Activated naive CD8-positive, alpha-beta T cell treated with anti-CD3 and anti-CD28 coated beads, Interleukin-2, amount 10 ng/mL, durations not matched to agents 7 days and 5 days (primary cell): ENCODE measurements at regions not wholly inside any gene's neighbourhood (a gene's known extent, or its start where the extent isn't known, plus 50 kb on each side); places are given as distances from the start of the nearest gene placed in this dataset.

ENCODE experiments used
- ATAC-seq: fragments of 150-1000 bp; cut with Tn5 transposase; one replicate; pipeline ENCODE4 v1.10.0; 2021; ENCODE audit warnings: low read depth, moderate library complexity
- POLR2A ChIA-PET: fragments of 350-600 bp; sonication (Branson Sonifier 250); formaldehyde crosslinking; loops from one replicate; lab custom pipeline; 2021; ENCODE audit warnings: antibody characterized with exemption; lab: Charles Lee
- DNase-seq: peaks from one replicate; pipeline ENCODE4 v3.0.0; 2021
- H3K27ac Mint-ChIP-seq: one replicate; pipeline ENCODE4 v1.8.0; 2022; ENCODE audit warnings: mild to moderate bottlenecking, mixed read lengths
- H3K27me3 Mint-ChIP-seq: one replicate; pipeline ENCODE4 v1.8.0; 2022; ENCODE audit warnings: mild to moderate bottlenecking, moderate library complexity, mixed read lengths
- H3K36me3 Mint-ChIP-seq: one replicate; pipeline ENCODE4 v1.8.0; 2021; ENCODE audit warnings: mild to moderate bottlenecking, mixed read lengths
- H3K4me1 Mint-ChIP-seq: one replicate; pipeline ENCODE4 v1.8.0; 2021; ENCODE audit warnings: mixed read lengths
- H3K4me3 Mint-ChIP-seq: one replicate; pipeline ENCODE4 v1.8.0; 2022; ENCODE audit warnings: mild to moderate bottlenecking, moderate library complexity, mixed read lengths
- H3K9me3 Mint-ChIP-seq: one replicate; pipeline ENCODE4 v1.8.0; 2021; ENCODE audit warnings: mixed read lengths

GRCh38 chr1:14451217-14451616 is 147.3 kb upstream of the KAZN start:
- H3K4me3 Mint-ChIP-seq = no peak overlapping the region
- no peaks in the 10 kb centered on the region for H3K4me1 Mint-ChIP-seq
- POLR2A ChIA-PET = no interaction called here
- H3K27me3 Mint-ChIP-seq = peaks cover 2% of the 10 kb centered on the region
- DNase-seq (no peak), ATAC-seq (no peak)
- no peaks in the 10 kb centered on the region for H3K9me3 Mint-ChIP-seq
- no peaks in the 10 kb centered on the region for H3K36me3 Mint-ChIP-seq
- H3K27ac Mint-ChIP-seq = no peak overlapping the region

- ATAC-seq (no peak), DNase-seq (no peak)
- no peaks in the 10 kb centered on the region for H3K4me1 Mint-ChIP-seq
- no peak overlapping the region for H3K4me3 Mint-ChIP-seq
- no peak overlapping the region for H3K27ac Mint-ChIP-seq
- POLR2A ChIA-PET = no interaction called here
- peaks cover 2% of the 10 kb centered on the region for H3K27me3 Mint-ChIP-seq
- H3K36me3 Mint-ChIP-seq = no peaks in the 10 kb centered on the region
- no peaks in the 10 kb centered on the region for H3K9me3 Mint-ChIP-seq
Measured at GRCh38 chr1:14452551-14452950, 145.9 kb upstream of the KAZN start.

DNA sequence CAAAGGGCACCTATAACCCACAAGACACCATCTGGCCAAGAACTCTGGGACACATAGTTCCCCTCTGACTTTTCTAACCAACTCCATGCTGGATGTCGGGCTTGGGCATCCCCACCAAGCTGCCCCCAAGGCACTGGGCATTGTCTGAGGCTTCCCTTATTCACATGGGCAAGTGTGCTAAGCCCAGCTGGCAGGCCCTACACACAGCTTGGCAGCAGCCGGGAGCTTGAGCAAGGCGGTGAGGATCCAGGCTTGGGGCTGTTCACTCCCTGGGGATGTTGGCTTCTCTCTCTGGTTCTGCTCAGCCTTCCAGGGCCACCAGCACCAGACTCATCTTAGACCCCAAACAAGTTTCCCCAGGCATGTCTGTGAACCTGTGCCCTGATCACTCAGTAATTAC is 138.3 kb upstream of the KAZN start:
- Mint-ChIP-seq H3K4me1 (no peaks in the 10 kb centered on the region), H3K36me3 (no peaks in the 10 kb centered on the region), H3K4me3 (no peak overlapping the region), H3K27me3 (no peaks in the 10 kb centered on the region), H3K9me3 (no peaks in the 10 kb centered on the region), H3K27ac (no peak overlapping the region)
- POLR2A ChIA-PET = no interaction called here
- ATAC-seq (no peak), DNase-seq (no peak)

GRCh38 chr1:14462851-14463250 is 135.6 kb upstream of the KAZN start:
- Mint-ChIP-seq H3K27me3 (no peaks in the 10 kb centered on the region), H3K36me3 (no peaks in the 10 kb centered on the region), H3K9me3 (no peaks in the 10 kb centered on the region), H3K4me3 (no peak overlapping the region), H3K4me1 (no peaks in the 10 kb centered on the region), H3K27ac (no peak overlapping the region)
- ATAC-seq (no peak), DNase-seq (no peak)
- POLR2A ChIA-PET = no interaction called here

GRCh38 chr1:14466006-14466405 is 132.5 kb upstream of the KAZN start:
- DNase-seq (no peak), ATAC-seq (no peak)
- H3K27ac Mint-ChIP-seq = no peak overlapping the region
- POLR2A ChIA-PET = no interaction called here
- H3K36me3 Mint-ChIP-seq = no peaks in the 10 kb centered on the region
- H3K27me3 Mint-ChIP-seq = no peaks in the 10 kb centered on the region
- H3K4me3 Mint-ChIP-seq = no peak overlapping the region
- no peaks in the 10 kb centered on the region for H3K9me3 Mint-ChIP-seq
- H3K4me1 Mint-ChIP-seq = no peaks in the 10 kb centered on the region

- POLR2A ChIA-PET = no interaction called here
- H3K4me3 Mint-ChIP-seq = no peak overlapping the region
- H3K36me3 Mint-ChIP-seq = no peaks in the 10 kb centered on the region
- no peaks in the 10 kb centered on the region for H3K27me3 Mint-ChIP-seq
- DNase-seq (no peak), ATAC-seq (no peak)
- H3K9me3 Mint-ChIP-seq = no peaks in the 10 kb centered on the region
- H3K4me1 Mint-ChIP-seq = no peaks in the 10 kb centered on the region
- no peak overlapping the region for H3K27ac Mint-ChIP-seq
Measured at GRCh38 chr1:14467112-14467511, 131.4 kb upstream of the KAZN start.

GRCh38 chr1:14468751-14469150 is 129.7 kb upstream of the KAZN start:
- POLR2A ChIA-PET = no interaction called here
- DNase-seq (no peak), ATAC-seq (no peak)
- Mint-ChIP-seq H3K27me3 (no peaks in the 10 kb centered on the region), H3K4me1 (no peaks in the 10 kb centered on the region), H3K4me3 (no peak overlapping the region), H3K9me3 (no peaks in the 10 kb centered on the region), H3K36me3 (no peaks in the 10 kb centered on the region), H3K27ac (no peak overlapping the region)

DNA sequence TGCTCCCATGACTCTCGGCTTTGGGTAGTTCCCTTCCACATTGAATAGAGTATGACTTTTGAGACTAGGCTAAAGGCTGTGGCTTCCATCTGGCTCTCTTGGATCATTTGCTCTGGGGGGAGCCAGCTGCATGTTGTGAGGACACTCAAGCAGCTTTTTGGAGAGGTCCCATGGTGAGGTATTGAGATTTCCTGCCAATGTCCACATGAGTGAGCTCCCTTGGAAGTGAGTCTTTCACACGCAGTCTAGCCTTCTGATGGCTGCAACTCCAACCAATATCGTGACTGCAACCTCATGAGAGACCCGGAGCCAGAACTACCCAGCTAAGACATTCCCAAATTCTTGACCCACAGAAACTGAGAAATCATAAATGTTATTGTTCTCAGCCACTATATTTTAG is 127.7 kb upstream of the KAZN start:
- no peaks in the 10 kb centered on the region for H3K36me3 Mint-ChIP-seq
- H3K9me3 Mint-ChIP-seq = peaks cover 2% of the 10 kb centered on the region
- H3K27ac Mint-ChIP-seq = no peak overlapping the region
- no peak overlapping the region for H3K4me3 Mint-ChIP-seq
- DNase-seq (no peak), ATAC-seq (no peak)
- H3K4me1 Mint-ChIP-seq = no peaks in the 10 kb centered on the region
- H3K27me3 Mint-ChIP-seq = no peaks in the 10 kb centered on the region
- POLR2A ChIA-PET = no interaction called here

DNA sequence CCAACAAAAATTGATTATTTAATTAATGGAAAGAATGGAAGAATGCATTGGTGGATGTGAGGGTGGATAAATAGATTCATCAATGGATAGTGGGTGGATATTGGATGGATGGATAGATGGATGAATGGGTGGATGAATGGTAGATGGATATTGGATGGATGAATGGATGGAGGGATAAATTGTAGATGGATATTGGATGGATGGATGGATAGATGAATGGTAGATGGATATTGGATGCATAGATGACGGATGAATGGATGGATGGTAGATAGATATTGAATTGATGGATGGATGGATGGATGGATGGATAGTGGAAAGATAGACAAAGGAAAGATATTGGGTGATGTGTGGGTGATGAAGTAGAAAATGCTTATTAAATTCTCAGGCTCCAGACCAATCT is 123.6 kb upstream of the KAZN start:
- ATAC-seq = no peak
- Mint-ChIP-seq H3K27ac (no peak overlapping the region), H3K9me3 (peaks cover 2% of the 10 kb centered on the region), H3K36me3 (no peaks in the 10 kb centered on the region), H3K4me3 (no peak overlapping the region), H3K27me3 (no peaks in the 10 kb centered on the region), H3K4me1 (no peaks in the 10 kb centered on the region)
- POLR2A ChIA-PET = no interaction called here
- DNase-seq = no peak

GRCh38 chr1:14476170-14476955 is 122.1 kb upstream of the KAZN start:
- Mint-ChIP-seq H3K27ac (no peak overlapping the region), H3K4me1 (no peaks in the 10 kb centered on the region), H3K4me3 (no peak overlapping the region), H3K27me3 (no peaks in the 10 kb centered on the region), H3K36me3 (no peaks in the 10 kb centered on the region), H3K9me3 (peaks cover 2% of the 10 kb centered on the region)
- ATAC-seq = no peak
- DNase-seq = no peak
- POLR2A ChIA-PET = no interaction called here

GRCh38 chr1:14478120-14478519 is 120.4 kb upstream of the KAZN start:
- no peak for DNase-seq
- no peak overlapping the region for H3K4me3 Mint-ChIP-seq
- POLR2A ChIA-PET = no interaction called here
- no peaks in the 10 kb centered on the region for H3K27me3 Mint-ChIP-seq
- H3K36me3 Mint-ChIP-seq = no peaks in the 10 kb centered on the region
- no peak for ATAC-seq
- peaks cover 2% of the 10 kb centered on the region for H3K9me3 Mint-ChIP-seq
- H3K4me1 Mint-ChIP-seq = no peaks in the 10 kb centered on the region
- no peak overlapping the region for H3K27ac Mint-ChIP-seq

DNA sequence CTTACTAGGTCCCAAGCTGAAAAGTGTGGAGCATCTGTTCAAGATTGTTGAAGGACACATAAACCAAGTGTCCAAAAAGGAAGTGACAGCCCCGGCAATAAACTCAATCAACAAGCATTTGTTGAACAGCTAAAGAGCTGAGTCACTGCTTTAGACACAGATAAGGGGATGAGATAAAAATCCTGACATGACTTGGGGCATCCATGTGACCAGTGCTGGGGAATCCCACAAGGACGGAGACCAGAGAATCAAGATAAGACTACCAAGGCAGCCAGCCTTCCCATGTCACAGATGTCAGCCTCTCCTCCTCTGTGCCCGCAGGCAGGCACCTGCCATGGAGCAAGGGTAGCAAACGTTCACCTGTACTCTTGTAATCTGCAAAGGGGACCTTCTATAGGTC is 118.6 kb upstream of the KAZN start:
- no peaks in the 10 kb centered on the region for H3K4me1 Mint-ChIP-seq
- no peaks in the 10 kb centered on the region for H3K36me3 Mint-ChIP-seq
- no peak overlapping the region for H3K27ac Mint-ChIP-seq
- H3K4me3 Mint-ChIP-seq = no peak overlapping the region
- H3K9me3 Mint-ChIP-seq = peaks cover 1% of the 10 kb centered on the region
- DNase-seq = no peak
- H3K27me3 Mint-ChIP-seq = no peaks in the 10 kb centered on the region
- ATAC-seq = no peak
- POLR2A ChIA-PET = no interaction called here

- DNase-seq (no peak), ATAC-seq (no peak)
- no peaks in the 10 kb centered on the region for H3K4me1 Mint-ChIP-seq
- no peaks in the 10 kb centered on the region for H3K36me3 Mint-ChIP-seq
- peaks cover 6% of the 10 kb centered on the region for H3K27me3 Mint-ChIP-seq
- POLR2A ChIA-PET = no interaction called here
- no peaks in the 10 kb centered on the region for H3K9me3 Mint-ChIP-seq
- H3K4me3 Mint-ChIP-seq = no peak overlapping the region
- no peak overlapping the region for H3K27ac Mint-ChIP-seq
Measured at GRCh38 chr1:14482784-14483450, 115.6 kb upstream of the KAZN start.

GRCh38 chr1:14485285-14485684 is 113.2 kb upstream of the KAZN start:
- Mint-ChIP-seq H3K9me3 (no peaks in the 10 kb centered on the region), H3K36me3 (no peaks in the 10 kb centered on the region), H3K27ac (no peak overlapping the region), H3K4me1 (no peaks in the 10 kb centered on the region), H3K27me3 (peaks cover 8% of the 10 kb centered on the region), H3K4me3 (no peak overlapping the region)
- POLR2A ChIA-PET = no interaction called here
- ATAC-seq (no peak), DNase-seq (no peak)
